GM19468 (cell line): ENCODE measurements at regions not wholly inside any gene's neighbourhood (a gene's known extent, or its start where the extent isn't known, plus 50 kb on each side); places are given as distances from the start of the nearest gene placed in this dataset.

Experiments used
- ATAC-seq: cut with Tn5 transposase; IDR thresholded peaks from one replicate; pipeline ENCODE4 v1.9.1; 2021; ENCODE audit warnings: mild to moderate bottlenecking, moderate library complexity, moderate number of reproducible peaks; ENCODE audit not compliant: unreplicated experiment; ENCODE audit errors: extremely low read depth

DNA sequence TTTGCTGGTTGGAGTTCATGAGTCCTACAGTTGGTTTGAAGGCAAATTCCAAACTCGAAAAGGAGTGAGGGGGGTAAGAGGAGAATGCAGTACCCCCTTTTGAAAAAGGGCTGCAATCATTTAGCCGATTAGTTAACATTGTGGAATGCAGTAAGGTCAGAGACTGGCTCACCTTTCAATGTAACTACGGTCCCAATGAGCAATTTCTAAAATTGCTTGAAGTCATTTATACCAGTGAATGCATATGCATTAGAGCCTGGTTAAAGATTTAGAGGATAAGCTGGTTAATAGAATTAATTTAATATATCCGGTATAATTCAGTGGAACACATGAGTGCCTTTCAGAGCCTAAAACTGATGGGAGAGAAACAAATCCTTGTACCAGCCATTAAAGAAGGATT, 172.6 kb upstream of the PAPPA start:
- no peak for ATAC-seq

DNA sequence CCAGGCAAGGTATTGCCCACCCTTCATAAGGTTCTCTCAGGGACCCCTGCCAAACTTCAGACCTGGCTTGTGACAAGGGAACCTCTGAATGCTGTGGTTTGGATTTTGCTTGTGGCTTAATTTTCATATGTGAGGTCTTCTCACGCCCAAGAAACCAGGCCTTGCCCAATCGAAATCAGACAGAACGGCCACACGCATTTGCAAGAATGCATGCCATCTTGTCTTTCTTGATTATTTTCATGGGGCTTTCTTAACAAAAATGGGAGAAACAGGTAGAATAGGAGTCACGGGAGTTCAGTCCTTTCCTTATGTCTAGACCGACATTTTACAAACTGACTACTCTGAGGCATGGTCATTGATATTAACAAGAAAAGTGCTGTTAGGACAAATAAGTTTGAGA, 170.2 kb upstream of the PAPPA start:
- ATAC-seq = no peak

GRCh38 chr9:115985657-115986056, 167.9 kb upstream of the PAPPA start:
- ATAC-seq = no peak

- no peak for ATAC-seq
These were observed 167.1 kb upstream of the PAPPA start for GRCh38 chr9:115986508-115986907.

- no peak for ATAC-seq
These were observed 164.9 kb upstream of the PAPPA start for GRCh38 chr9:115988701-115989100.

- no peak for ATAC-seq
These were observed 163.8 kb upstream of the PAPPA start for GRCh38 chr9:115989831-115990230.

GRCh38 chr9:115992834-115993233, 160.8 kb upstream of the PAPPA start:
- ATAC-seq = no peak

DNA sequence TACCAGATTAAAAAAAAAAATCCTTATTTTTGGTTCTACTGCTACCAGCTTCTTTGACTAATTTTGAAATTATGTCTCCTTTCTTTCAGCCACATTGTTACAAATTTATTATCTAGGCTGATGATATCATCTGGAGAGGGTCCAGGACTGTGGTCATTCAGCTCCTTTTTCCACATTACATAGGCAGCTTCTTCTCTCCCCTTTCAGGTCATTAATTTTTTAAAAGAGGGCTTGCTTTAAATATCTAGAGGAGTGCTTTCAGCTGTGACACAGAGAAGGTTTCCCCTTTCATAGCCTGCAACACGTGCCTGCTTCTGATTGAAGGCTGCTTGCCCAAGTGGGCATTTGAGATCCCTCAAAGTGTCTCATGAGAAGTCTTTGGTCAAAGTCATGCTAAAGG, 155.7 kb upstream of the PAPPA start:
- no peak for ATAC-seq

GRCh38 chr9:115998666-115999065, 154.9 kb upstream of the PAPPA start:
- no peak for ATAC-seq

DNA sequence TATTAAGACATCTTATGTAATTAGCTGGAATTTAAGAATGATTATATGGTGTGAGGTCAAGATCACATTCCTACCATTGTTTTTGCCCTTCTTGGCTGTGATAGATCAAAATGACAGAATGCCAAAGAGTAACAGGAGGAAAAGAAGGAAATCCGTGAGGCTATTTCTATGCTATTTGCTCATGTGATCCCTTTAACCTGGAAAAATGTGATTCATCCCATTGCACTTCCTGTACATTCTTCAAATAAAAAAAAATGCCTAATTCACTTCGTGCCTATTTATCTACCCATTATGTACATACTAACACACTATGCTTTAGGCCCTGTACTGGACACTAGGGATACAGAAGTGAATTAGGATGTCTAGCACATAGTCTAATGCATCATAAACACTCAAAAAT, 154.1 kb upstream of the PAPPA start:
- ATAC-seq = no peak

DNA sequence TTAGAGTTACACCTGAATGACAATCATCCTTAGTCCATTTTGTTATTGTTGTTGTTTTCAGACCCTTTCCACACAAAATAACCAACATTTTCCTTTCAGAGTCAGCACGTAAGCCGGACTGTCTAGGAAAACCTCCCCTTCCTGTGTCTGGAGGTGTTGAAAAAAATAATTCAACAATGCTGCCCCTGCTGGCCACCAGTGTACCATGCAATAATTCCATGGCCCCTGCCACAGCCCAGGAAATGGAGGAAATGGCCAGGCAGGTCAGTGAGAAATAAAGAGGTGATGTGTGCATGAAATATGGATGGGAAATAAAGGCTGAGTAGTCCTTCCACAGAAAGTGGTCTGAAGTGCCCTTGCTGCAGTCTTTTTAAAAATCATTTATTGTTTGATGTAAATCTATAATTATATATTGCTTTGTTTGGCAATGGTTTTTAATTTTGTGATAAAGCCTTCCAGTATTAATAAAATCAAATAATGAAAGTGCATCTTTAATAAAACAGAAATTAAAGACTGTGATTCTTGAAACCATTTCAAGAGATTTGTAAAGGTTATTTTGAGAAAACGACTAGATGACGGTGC, 152.8 kb upstream of the PAPPA start:
- no peak for ATAC-seq

DNA sequence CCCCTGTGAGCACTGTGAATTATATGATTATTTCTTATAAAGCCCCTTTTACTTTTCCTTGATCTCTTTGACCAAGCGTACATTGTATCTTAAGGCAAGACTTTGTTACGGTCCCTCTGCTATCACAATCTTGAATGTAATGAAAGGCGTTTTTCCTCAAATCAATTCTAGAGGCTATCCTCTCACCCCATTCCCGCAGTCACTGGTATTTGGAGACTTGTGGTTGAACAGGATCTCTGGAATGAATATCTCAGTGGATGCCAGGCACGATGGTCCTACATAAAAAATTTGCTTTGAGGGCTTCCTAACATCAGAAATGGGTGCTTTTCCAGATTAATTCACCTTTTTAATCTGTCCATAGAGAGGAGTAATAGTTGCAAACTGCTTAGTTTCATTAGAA, 151.4 kb upstream of the PAPPA start:
- no peak for ATAC-seq

DNA sequence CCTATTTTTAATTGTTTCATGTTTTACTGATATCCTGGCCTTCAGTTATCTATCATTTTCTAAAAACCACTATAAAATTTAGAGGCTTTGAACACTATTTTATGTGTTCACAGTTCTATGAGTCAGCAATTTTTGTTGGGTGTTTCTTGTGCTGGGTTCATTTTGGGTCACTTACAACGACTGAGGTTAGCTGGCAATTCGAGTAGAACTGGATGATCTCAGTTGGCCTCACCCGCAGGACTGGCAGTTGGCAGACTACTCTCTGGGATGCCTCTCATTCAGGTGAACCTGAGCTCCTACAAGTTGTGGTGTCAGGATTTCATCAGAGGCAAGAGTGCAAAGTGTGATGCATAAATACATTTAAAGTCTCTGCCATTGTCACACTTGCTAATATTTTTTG, 151.0 kb upstream of the PAPPA start:
- ATAC-seq = no peak

GRCh38 chr9:116003397-116003796, 150.2 kb upstream of the PAPPA start:
- no peak for ATAC-seq

DNA sequence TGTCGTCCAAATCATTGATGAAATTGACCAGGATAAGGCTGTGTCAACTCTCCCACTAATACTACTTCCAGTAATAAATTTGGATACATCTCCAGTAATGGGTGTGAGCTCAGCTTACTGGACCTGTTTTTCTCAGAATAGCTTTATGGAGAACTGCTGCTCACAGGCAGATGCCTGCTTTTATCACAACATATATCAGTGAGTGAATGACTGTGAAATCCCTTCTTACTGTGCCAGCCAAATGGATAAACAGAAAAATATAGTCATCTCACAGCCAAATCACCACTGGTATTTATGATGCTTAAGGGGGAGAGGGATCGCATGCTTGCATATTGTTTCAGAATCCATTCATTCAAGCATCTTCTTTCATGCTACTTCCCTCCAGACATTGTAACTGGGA, 148.4 kb upstream of the PAPPA start:
- ATAC-seq = no peak

- no peak for ATAC-seq
These were observed 145.8 kb upstream of the PAPPA start for GRCh38 chr9:116007824-116008223.

- no peak for ATAC-seq
These were observed 145.3 kb upstream of the PAPPA start for GRCh38 chr9:116008278-116008677.

- ATAC-seq = no peak
These were observed 144.2 kb upstream of the PAPPA start for GRCh38 chr9:116009420-116009819.

DNA sequence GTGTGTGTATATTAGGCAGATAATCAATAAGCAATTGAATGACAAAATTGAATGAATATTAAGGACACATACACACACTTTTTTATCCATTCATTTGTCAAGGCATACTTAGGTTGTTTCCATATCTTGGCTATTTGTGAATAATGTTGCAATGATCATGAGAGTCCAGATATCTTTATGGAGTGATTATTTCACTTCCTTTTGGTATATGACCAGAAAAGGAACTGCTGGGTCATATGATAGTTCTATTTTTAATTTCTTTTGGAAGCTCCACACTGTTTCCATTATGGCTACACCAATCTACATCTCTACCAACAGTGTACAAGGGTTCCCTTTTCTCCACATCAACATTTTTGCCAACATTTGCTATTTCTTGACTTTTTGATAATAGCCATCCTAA, 137.7 kb upstream of the PAPPA start:
- no peak for ATAC-seq

GRCh38 chr9:116020146-116020545, 133.4 kb upstream of the PAPPA start:
- ATAC-seq = no peak

- ATAC-seq = no peak
These were observed 132.8 kb upstream of the PAPPA start for GRCh38 chr9:116020801-116021200.

GRCh38 chr9:116027096-116027495, 126.5 kb upstream of the PAPPA start:
- no peak for ATAC-seq

GRCh38 chr9:116027511-116027910, 126.1 kb upstream of the PAPPA start:
- no peak for ATAC-seq
